ENCODE measurements at regions not wholly inside any gene's neighbourhood (a gene's known extent, or its start where the extent isn't known, plus 50 kb on each side); places are given as distances from the start of the nearest gene placed in this dataset.

DNA sequence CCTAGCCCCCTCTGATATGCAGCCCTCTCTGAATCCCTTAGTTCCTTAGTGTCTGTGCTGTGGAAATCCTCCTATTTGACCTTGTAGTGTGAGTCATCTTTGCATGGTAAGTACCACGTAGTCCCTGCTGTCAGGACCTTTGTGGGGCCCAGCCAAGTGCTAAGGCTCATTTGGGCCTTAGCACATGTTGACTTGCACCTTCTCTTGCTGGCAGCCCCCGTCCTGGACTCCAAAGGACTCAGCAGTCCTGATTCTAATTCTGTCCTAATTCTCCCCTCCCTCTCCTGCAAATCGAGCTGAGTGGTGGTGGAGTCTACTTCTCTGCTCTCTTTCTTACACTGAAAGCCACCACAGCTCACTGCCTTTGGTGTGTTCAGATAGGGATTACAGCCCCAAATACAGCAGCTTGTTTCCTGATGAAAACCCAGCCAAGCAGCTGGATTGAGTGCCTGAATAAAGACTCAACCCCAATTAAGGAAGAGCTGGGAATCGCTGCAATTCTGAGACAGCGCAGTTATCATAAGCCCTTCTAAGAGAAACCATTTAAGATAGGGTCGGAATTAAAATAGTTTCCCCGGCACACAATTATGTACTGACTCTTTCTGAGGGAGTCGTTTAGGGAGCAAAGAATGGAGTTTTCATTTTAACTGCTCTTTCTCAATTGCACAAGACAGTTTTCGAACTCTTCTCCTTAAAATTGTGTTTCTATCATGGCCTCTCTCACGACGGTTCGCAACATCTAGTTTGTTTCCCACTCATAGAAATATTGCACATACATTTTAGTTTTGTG, 215.6 kb upstream of the TNP1 start:
- no peak for DNase-seq (ENCODE audit: low read depth in 2 of 2, low spot score in 1 of 2)

DNA sequence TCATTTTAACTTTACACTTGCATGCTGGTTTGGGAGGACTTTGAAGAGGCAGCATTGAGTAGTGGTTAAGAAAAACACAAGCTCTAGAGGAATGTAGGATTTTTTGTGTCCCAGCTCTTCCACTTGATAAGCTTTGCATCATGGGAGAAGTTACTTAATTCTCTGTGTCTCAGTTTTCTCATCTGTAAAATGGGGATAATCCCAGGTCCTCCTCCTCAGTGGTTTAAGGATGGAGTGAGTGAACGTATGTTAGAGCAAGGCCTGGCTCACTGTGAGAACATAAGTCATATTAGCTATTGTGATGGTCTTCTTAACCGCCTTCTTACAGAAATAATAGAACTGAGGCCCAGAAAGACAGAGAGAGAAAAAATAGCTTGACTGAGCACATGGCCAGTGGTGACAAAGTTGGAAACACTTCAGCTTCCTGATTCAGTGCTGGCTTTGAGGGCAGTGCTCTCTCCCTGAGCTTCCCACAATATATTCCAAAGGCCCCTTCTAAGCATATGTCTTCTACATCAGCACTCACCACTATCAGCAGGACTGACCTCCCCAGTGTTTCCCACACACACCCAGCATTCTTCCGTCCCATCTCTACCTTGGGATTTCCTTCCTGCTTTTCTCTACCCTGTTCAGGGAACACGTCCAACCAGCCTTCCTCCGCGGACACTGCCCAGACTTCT, 214.9 kb upstream of the TNP1 start:
- DNase-seq (ENCODE audit: low read depth in 2 of 2, low spot score in 1 of 2): no peak

DNA sequence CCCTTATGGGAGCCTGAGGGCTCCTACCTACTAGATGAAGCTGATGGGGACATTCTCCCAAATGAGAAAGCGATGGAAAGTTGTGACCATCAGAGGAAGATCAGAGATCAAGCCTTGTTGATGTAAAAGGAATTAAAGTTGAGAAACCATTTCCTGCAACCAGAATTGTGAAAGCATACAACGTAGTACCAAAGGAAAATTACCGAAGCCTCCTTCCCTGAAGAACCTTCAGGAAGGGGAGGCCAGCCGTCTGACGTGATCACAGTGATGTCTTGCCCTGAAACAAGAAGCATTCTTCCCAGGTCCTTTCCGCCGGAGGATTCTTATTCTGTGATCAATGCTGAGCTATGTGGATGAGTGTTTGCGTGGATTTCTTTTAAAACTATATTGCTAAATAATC, 211.6 kb upstream of the TNP1 start:
- DNase-seq (ENCODE audit: low read depth in 2 of 2, low spot score in 1 of 2): no peak

DNA sequence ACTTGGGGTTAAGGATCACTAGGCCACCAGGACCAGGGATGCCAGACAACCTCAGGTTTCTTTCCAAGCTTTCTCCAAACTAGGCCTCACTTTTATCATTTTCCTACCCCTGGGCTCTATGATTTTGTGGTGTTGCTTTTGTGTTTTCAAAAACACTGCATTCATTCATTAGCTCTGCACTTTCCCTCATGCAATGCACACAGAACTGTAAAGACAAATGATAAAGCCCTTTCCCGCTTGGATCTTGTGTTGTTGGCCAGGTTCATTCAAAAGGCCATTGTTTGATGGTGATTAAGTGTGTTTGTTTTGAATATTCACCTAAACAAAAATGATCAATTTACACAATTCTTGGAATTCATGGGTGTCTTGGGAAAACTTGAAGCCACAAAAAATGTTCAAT, 210.7 kb upstream of the TNP1 start:
- DNase-seq (ENCODE audit: low read depth in 2 of 2, low spot score in 1 of 2): no peak

DNA sequence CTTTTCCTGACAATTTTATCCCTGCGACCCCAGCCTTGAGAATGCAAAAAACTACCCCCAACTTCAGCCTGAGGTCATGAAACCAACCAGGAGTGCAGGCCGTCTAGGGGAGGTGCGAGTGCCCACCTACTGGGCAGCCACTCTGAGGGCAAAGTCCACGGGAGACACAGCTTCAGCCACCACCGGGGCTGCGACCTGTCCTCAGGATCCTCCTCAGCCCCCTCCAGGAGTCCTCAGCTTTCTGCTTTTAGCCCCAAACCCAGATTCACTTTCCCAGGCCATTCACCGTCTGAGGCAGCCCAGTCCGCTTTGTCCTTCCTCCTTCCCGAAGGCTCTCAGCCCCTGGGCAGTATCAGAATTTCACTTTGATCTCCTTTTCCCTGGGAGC, 210.2 kb upstream of the TNP1 start:
- DNase-seq (ENCODE audit: low read depth in 2 of 2, low spot score in 1 of 2): no peak

DNA sequence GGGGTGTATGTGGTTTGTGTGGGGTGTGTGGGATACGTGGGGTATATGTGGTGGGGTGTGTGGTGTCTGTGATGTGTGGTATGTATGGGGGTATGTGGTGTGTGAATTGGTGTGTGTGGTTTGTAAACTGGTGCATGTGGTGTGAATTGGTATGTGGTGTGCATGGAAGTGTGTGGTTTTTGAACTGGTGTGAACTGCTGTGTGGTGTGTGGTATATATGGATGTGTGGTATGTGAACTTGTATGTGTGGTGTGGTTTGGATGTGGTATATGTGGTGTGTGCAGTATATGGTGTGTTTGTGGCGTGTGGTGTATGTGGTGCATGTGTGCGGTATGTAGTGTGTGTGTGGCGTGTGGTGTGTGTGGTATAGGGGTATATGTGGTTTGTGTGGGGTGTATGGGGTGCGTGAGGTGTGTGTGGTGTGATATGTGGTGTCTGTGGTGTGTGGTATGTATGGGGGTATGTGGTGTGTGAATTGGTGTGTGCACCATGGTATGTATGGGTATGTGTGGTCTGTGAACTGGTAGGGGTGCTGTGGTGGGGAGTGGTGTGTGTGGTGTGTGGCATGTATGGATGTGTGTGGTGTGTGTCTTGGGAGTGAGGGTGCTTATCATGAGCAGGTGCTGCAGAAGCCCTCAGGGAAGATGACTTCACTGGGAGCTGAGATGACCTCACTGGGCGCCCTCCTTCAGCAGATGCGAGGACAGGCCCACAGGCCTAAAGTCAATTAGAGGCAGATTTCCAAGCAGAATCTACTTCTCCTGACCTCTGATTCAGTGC, 209.6 kb upstream of the TNP1 start:
- no peak for DNase-seq (ENCODE audit: low read depth in 2 of 2, low spot score in 1 of 2)

DNA sequence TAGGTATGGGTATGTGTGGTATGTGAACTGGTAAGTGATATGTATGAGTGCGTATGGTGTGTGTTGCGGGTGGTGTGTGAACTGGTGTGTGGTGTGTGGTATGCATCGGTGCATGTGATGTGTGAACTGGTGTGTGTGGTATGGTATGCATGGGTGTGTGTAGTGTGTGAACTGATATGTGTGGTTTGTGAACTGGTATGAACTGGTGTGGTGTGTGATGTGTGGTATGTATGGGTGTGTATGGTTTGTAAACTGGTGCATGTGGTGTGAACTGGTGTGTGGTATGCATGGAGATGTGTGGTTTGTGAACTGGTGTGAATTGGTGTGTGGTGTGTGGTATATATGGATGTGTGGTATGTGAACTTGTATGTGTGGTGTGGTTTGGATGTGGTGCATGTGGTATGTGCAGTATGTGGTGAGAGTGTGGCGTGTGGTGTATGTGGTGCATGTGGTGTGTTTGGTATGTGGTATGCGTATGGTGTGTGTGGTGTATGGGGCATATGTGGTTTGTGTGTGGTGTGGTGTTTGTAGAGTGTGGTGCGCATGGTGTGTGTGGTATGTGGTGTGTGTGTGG, 208.9 kb upstream of the TNP1 start:
- DNase-seq (ENCODE audit: low read depth in 2 of 2, low spot score in 1 of 2): no peak

DNA sequence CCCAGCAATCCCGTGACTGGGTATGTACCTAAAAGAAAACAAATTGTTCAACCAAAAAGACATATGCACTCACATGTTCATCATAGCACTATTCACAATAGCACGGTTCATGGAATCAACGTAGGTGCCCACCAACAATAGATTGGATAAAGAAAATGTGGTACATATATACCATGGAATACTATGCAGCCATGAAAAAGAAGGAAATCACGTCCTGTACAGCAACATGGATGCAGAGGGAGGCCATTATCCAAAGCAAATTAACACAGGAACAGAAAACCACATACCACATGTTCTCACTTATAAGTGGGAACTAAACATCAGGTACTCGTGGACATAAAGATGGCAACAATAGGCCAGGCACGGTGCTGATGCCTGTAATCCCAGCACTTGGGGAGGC, 207.9 kb upstream of the TNP1 start:
- no peak for DNase-seq (ENCODE audit: low read depth in 2 of 2, low spot score in 1 of 2)

DNA sequence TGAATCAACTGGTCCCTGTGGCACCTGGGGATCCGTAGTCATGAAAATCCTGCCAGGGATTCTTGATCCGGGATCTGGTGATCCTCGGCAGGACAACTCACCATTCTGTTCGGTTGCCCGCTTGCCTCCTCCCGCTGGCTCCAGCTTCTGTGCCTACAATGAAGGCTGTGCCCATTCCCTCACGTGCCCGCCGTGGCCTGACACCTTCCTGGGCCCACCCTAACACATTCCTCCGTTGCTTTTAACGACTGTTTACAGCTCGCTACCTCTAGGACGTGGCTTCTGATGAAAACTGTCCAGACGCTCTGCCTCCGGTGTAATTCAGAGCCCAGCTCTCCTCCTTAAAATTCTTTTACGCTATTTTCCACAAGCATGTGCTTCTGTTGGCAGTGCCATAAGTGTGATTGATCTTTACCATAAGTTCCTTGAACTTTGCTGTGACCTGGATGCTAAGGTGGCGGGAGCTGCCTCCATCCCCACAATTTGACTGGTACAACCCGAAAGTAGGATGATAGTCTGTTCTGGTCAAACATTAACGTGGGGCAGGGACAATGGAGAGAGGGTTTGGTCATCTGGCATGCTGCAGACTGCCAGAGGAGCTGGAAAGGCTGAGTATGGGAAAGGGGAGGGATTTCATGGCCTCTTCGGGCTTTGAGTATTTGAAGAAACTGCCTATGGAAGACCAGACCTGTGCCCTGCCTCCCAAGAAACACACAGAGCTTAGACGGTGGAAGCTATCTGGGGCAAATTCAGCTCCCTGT, 206.8 kb upstream of the TNP1 start:
- no peak for DNase-seq (ENCODE audit: low read depth in 2 of 2, low spot score in 1 of 2)

DNA sequence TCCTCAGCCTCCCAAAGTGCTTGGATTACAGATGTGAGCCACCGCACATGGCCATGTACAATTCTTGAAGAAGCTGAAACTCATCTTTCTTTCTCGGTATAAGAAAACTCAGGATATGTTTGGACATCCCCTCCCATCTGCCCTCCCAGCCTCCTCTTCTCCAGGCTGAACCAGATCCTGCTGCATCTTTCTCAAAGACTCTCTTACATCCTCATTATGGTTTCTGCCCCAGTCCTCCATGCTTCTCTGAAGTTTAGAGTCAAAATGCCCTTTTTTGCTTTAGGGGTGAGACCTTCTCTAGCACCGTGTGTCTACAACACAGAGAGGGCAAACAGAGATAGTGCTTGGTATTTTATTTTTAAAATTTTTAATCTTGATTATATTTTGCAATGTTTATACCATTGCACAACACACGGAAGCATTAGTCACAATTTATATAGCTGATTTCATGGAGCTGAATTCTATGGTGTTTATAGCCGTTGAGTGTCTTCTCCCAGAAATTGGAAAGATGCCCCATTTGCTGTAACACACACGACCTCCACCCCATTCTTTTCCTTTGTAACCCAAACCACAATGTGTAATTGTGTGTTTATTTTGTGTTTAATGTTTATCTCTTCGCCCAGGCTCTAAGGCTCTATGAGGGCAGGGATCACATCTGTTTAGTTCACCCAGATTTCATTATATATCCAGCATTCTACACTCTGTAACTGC, 206.0 kb upstream of the TNP1 start:
- no peak for DNase-seq (ENCODE audit: low read depth in 2 of 2, low spot score in 1 of 2)

DNA sequence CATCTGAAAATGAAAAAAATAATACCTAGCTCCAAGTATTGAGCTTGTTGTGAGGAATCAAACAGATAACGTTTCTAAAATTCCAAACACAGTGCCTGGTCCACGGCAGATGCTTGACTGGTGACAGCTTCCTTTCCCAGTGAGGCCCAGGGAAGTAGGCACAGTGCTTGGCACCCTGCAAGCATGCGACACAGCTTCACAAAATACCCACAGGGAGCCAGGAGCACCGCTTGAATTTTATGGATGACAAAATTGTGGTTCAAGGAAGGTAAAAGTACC, 205.1 kb upstream of the TNP1 start:
- DNase-seq (ENCODE audit: low read depth in 2 of 2, low spot score in 1 of 2): no peak

DNA sequence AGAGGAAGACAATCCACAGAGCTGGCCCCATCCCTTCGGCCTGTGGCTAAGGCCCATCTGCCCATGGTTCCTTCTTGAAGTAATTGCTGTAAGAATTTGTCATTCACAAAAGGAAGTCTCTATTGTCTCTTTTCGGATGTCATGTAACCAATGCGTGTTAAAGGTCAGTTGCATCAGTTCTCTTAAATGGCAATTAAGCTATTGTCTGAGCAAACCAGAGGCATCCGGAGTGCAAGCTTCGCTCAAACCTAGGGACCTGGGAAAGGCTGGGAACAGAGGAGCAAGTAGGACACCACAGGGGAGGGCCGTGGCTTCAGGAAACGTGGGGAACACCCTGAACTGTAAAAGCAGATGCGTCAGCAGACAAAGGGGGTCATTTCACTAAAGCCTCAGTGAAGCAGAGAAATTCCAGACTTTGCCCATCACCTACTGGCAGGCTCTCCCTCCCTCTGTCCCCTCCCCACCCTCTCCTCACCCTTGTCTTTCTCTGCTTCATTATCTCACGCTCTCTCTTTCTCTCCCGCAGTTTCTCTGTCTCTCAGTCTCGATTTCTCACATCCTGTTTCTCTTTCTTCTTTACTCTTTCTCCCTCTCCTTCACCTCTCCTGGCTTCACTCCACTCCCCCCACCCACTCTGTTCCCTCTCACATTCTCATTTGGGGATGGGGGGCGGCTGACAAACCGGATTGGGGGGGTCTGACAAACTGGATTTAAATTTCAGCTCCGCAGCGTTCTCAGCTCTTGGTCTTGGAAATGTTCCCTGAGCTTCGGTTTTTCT, 204.6 kb upstream of the TNP1 start:
- DNase-seq (ENCODE audit: low read depth in 2 of 2, low spot score in 1 of 2): no peak

DNA sequence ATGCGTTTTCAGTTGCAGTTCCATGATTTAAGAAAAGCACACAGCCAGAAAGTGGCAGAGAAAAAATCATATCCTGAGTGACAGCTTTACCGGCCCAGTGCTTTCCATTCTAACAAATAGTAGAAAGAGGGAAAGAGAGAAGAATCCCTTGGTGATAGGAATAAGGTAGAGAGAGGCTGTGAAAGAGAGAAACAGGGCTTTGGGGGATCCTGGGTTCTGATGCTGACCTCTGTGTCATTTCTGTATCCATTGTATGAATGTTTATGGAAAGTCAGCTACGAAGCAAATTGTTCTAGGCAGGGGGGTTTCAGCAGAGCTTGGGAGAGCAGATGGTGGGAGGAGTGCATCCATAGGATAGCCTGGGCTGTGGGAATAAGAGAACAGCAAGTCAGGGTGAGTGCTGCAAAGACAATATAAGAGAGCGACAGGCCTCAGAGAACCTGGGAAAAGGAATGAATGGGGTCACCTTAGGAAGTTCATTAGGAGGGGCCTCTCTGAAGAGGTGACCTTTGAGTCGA, 203.4 kb upstream of the TNP1 start:
- DNase-seq (ENCODE audit: low read depth in 2 of 2, low spot score in 1 of 2): no peak

DNA sequence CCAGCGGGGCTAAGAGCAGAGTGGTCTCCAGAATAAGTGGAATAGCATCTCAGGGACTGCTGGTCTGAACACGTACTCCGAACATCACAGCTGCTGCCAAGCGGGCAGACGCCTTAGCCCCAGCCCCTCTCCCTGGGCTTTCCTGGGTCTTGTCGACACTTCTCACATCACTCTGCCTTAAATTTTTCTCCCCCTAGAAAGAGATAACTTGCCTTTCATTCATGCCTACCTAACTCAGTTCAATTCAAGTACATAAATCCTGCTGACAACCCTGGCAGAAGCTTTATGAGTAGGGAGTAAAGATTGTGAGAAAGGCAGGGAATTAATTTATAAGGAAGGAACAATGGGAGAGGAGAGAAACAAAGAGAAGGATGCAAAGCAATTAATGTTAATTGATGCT, 202.9 kb upstream of the TNP1 start:
- DNase-seq (ENCODE audit: low read depth in 2 of 2, low spot score in 1 of 2): no peak

DNA sequence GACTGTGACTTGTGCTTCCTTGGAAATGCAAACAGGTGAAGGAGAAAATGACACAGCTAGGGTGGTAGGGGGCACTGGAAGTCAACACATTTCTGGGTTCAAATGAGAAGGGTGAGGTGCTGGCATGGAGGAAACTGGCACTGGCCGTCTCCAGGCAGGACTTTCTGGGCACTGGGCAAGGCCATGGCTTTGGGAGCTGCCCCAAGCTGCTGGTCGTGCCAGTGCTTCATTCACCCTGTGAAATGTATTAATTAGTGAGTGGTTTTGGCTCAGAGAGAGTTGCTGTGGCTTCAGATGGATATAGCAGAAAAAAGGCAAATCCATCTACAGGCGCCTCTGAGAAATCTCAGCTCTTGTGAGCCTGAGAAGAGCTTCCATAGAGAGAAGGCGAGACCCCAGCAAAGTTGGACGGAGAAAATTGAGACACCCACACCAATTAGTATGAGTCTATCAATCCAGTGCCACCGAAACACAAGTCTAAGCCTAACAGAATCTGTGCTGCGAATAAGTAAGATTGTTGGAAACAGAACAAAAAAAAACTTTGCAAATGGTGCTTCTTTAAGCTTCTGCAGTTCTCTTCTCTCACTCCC, 202.1 kb upstream of the TNP1 start:
- DNase-seq (ENCODE audit: low read depth in 2 of 2, low spot score in 1 of 2): no peak

DNA sequence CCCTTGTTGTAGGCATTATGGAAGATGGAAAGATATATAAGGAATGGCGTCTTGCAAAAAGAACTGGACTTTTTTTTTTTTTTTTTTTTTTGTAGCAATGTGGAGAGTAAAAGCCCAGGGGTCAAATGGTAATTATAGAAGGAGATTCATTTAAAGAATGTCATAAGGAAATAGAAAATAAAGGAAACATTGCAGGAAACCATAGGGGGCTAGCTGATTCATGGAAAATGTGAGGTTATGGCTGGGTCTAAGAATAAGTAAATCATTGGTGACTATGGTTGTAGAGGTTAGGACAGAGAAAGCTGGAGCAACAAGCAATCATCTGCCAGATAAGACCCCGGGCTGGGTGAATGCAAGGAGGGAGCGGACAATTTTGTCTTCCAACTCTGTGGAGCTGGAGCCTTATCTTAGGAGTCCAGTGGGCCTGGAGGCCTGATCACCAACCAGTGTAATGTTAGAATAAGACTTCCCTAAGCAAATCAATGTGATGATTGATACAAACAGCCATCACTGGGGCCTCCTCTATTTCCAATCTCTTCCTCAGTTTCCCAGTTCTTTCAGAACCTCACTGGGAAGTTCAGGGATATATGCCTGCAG, 201.2 kb upstream of the TNP1 start:
- no peak for DNase-seq (ENCODE audit: low read depth in 2 of 2, low spot score in 1 of 2)

DNA sequence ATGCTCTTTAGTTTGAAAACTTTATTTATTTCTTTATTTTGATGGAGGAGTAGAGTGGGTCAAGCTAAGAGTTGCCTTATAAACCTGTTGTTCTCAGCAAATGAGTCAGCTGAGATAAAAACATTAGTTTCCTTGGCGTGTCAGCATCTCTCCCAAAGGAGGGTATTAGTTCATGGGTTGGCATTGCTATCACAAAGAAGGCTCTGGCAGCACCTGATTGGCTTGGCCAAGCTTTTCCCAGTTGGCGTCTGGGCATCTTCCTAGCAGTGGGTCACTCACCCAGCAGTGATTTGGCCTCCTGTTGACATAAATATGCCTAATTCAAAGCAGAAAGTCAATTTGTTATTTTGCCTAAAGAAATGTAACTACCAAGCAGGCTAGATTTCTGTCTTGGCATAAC, 200.7 kb upstream of the TNP1 start:
- no peak for DNase-seq (ENCODE audit: low read depth in 2 of 2, low spot score in 1 of 2)

DNA sequence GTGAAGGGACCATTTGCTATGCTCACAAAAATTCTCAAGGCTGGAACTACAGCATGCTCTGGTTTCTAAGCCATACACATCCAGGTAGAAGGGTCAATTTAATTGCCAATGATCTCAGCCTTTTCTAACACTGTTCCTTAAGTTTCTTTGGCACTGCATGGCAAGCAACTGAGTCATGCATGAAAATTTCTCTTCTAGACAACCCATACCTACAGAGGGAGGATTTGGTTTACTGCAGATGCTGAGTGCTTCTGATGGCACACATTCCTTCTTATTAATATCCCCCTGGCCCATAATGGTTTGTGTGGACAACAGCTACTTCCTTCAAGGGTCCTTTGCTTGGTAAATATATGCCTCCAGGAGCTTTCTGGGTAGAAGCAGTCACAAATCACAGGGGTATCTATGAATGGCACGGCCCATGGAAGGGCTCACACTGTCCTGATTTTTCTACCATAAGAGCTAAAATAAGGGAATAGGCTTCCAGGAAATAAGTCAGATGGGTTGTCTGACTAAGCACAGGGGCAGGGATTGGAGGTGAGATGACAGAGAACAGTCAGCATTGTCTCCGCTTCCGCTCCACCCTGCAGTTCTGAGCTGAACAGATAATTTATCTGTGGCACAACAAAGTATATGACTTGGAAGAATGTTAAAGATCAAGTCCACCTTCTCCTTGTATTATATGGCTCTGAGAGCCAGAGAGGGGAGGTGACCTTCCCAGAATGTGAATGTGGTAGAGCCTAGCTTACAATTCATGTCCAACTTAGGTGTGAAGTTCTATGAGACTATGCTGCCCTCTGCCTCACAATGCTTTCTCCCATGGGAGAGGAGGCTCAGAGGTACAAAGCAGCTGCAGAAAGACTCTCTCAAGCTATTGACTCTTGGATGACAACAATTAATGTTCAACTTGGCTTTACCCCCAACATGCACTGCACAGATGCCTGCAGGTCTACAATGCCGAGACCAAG, 199.2 kb upstream of the TNP1 start:
- no peak for DNase-seq (ENCODE audit: low read depth in 2 of 2, low spot score in 1 of 2)

All from stimulated activated CD8-positive, alpha-beta memory T cell treated with anti-CD3 and anti-CD28 coated beads, Interleukin-4, amount 100 ng/mL, for 1 hour (primary cell).